GM18508 (cell line): ENCODE measurements at regions not wholly inside any gene's neighbourhood (a gene's known extent, or its start where the extent isn't known, plus 50 kb on each side); places are given as distances from the start of the nearest gene placed in this dataset.
"Not testable (repeated sequence)": the region's sequence is repeated elsewhere in the genome, so short reads cannot be mapped to it uniquely, and the experiment has no call there.

Source experiments
- ATAC-seq: cut with Tn5 transposase; IDR thresholded peaks from one replicate; pipeline ENCODE4 v1.9.1; 2021; ENCODE audit warnings: moderate number of reproducible peaks; ENCODE audit not compliant: insufficient read depth, unreplicated experiment

GRCh38 chr1:38527373-38527966 lies 332.1 kb downstream of the RRAGC start:
- ATAC-seq, result peak; percentile 46

DNA sequence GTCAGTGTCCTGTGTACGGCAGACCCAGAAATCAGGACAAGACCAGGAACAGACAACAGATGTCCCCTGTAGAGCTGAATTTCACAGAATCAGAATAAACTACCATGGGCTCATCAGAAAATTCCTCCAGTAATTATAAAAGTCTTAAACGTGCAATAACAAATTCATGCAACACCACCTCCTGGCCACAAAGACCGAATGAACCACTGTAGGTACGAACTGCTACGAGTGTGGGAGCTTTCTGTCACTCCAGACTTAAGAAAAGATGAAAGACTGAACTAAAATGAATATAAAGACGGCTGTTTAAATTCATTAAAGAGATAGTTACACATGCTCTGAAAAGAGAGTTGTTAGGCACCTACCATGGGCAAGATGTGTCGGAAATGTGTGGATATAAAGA lies 333.5 kb downstream of the RRAGC start:
- ATAC-seq, result no peak

DNA sequence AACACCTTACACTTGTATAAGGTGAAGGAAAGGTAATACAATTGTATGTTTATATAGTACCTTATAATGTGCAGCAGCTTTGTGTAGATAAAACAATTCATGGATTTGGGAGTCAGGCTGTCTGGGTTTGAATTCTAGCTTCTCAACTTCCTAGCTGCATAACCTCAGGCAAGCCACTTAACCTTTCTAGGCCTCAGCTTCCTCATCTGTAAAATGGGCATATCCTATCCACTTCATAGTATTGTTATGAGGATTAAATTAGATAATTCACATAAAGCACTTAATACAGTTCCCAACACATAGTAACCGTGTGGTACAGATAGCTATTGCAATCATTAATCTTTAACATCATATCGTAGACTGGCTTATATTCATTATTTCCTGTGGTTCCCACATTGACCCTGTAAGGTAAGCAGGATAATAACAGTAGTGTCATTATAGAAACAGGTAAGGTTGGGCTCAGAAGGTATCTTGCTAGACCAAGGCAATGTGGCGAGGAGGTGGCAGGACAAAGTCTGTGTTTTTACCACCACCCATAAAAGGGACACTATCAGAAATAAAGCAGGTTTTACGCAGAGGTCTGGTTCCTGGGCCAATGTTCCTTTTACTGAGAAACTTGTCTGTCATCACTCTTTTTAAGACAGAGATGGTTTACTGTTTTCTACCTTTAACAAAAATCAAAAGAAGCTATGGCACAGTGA lies 334.1 kb downstream of the RRAGC start:
- no peak for ATAC-seq

DNA sequence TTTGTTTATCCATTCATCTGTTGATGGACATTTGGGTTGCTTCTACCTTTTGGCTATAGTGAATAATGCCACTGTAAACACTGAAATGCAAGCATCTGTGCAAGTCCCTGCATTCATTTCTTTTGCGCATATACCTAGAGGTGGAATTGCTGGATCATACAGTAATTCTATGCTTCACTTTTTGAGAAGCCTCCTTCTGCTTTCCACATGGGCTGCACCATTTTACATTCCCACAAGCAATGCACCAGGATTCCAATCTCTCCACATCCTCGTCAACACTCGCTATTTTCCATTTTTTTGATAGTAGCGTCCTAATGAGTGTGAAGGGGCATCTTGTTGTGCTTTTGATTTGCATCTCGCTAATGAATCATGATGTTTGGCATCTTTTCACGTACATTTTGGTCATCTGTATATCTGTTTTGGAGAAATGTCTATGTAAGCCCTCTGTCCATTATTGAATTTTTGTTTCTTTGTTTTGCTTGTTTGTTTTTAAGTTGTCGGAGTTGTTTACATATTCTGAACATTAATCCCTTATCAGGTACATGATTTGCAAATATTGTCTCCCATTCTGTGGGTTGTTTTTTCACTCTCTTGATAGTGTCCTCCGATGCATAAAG lies 335.4 kb downstream of the RRAGC start:
- ATAC-seq, result no peak

GRCh38 chr1:38523568-38523939 lies 336.0 kb downstream of the RRAGC start:
- no peak for ATAC-seq

GRCh38 chr1:38522915-38523567 lies 336.5 kb downstream of the RRAGC start:
- ATAC-seq, result no peak

DNA sequence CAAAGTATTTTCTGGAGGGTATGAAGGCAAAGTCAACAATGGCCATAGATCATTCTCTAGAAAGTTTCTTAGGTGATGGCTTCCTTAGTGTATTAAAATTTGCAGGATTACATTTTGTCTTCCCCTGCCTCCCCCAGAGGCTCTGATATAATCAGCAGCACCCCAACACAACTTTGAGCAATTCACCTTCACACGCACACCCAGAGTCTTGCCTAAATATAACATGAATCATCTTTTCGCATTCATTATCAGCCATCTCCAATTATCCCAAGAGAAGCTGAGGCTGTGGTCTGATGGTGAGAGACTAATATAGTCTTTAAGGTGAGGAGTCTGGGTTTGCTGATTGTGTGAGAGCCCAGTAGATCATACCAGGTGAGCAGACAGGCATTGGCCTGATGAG lies 343.0 kb downstream of the RRAGC start:
- ATAC-seq, result no peak

GRCh38 chr1:38512789-38513188 lies 346.8 kb downstream of the RRAGC start:
- no peak for ATAC-seq

GRCh38 chr1:38512024-38512767 lies 347.4 kb downstream of the RRAGC start:
- ATAC-seq, result no peak

DNA sequence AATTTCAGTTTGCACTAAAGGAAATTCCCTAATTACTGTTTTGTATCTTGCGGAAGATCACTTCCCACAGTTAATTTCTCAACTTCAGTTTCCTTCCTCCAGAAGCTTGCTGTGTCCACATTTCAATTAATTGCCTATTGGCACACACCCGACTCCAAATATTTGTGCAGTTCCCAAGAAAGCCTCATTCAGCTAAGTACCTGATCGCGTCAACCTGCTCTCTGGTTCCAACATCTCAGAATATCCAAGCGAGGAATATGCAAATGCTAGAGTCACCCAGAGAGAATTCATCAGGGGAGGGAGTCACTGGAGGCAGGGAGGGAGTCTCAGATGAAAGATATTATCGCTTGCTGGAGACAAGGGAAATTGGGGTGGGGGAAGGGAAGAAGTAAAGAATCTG lies 351.3 kb downstream of the RRAGC start:
- no peak for ATAC-seq

DNA sequence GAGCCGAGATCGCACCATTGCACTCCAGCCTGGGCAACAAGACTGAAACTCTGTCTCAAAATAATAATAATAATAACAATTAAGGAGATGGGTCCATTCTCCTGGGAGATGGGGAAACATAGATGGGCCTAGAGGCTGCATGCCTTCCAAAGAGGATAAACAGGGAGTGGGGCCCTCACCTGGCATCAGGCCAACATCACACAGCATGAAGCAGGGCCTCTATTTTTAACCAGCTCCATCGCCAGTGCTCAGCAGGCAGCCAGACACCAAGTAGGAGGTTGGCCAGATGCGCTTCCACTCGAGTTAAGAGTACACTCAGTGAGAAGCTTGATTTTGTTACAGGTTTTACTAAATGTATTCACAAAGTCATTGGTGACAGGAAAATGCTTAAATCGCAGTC lies 352.0 kb downstream of the RRAGC start:
- no peak for ATAC-seq

GRCh38 chr1:38505944-38506343 lies 353.6 kb downstream of the RRAGC start:
- ATAC-seq, result no peak

DNA sequence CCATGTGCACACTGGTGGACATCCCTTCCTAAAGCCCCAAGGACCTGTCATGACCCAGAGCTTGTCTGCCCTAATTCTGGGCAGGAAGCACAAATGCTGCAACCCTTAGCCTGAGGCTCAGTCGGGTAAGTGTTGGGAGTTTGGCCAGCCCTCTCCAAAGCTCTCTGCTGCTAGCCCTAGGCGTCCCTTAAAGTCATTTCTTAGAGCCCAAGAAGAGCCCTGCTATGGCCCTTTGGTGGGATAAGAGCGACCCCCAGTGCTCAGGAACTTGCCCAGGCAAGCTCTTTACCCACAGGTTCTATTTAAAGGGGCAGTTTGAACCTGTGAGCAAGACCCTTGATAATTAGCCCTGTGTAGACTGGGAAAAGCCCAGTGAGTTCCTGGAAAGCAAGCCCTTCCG lies 356.8 kb downstream of the RRAGC start:
- ATAC-seq, result no peak

DNA sequence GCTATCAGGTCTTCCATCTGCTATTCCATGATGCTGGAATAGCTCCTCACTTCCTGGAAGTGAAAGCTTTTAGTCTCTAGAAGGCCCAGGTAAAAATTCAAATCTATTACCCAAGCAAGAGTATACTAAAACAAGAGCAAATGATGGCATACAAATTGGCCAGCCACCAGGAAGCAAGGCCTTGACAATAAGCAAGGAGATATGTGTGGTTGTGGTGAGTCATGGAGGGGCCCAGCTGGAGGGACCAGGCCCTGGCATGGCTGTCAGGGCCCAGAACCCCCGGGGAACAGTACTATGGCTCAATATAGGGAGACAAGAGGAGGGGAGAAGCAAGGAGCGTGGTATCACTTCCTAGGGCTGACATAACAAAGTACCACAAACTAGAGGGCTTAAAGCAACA lies 358.7 kb downstream of the RRAGC start:
- no peak for ATAC-seq

- no peak for ATAC-seq
Measured at GRCh38 chr1:38500352-38500751, 359.2 kb downstream of the RRAGC start.

DNA sequence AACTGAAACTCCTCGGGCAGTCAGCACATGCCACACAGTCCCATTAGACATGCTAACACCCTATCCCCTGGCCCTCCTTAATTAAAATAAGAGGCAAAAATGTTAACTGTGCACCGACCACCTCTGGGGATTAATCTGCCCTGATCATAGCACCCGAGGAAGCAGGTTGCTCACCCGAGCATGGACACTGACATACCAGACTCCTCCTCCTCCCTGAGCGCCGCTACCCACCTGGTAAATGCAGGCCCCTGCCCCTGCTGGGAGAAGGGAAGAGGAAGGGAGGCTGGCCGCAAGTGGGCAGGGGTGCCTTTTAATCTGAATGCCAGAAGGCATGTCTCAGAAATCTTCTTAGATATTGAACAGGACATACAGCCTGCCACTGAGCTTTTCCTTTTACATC lies 360.9 kb downstream of the RRAGC start:
- no peak for ATAC-seq

GRCh38 chr1:38497921-38498656 lies 361.5 kb downstream of the RRAGC start:
- no peak for ATAC-seq

- ATAC-seq, result not testable (repeated sequence)
Measured at GRCh38 chr1:38493306-38493705, 366.3 kb downstream of the RRAGC start.

- no peak for ATAC-seq
Measured at GRCh38 chr1:38489844-38490270, 369.7 kb downstream of the RRAGC start.
